Progenitor cell of endocrine pancreas (in vitro differentiated cells): ENCODE measurements at regions not wholly inside any gene's neighbourhood (a gene's known extent, or its start where the extent isn't known, plus 50 kb on each side); places are given as distances from the start of the nearest gene placed in this dataset.

Experiments used
- DNase-seq: peaks from one replicate; pipeline ENCODE4 v3.0.0; 2021; ENCODE audit warnings: low spot score; ENCODE audit not compliant: unreplicated experiment
- H3K27ac Mint-ChIP-seq: 2 replicates; pipeline ENCODE4 v1.8.0; 2021; ENCODE audit warnings: mild to moderate bottlenecking, moderate library complexity, mixed read lengths
- H3K27me3 Mint-ChIP-seq: 2 replicates; pipeline ENCODE4 v1.8.0; 2021; ENCODE audit warnings: mixed read lengths
- H3K36me3 Mint-ChIP-seq: 2 replicates; pipeline ENCODE4 v1.8.0; 2022; ENCODE audit warnings: mixed read lengths; ENCODE audit not compliant: insufficient read depth
- H3K4me1 Mint-ChIP-seq: 2 replicates; pipeline ENCODE4 v1.8.0; 2021; ENCODE audit warnings: low read depth, mixed read lengths
- H3K4me3 Mint-ChIP-seq: 2 replicates; pipeline ENCODE4 v1.8.0; 2021; ENCODE audit warnings: low read depth, mild to moderate bottlenecking, moderate library complexity, mixed read lengths
- H3K9me3 Mint-ChIP-seq: 2 replicates; pipeline ENCODE4 v1.8.0; 2021; ENCODE audit warnings: low read depth, mixed read lengths
- CTCF ChIP-seq: fragments of 200-600 bp; sonication (generic); IDR thresholded peaks from one replicate; pipeline ENCODE4 v1.5.0; 2021; ENCODE audit warnings: antibody characterized with exemption, mild to moderate bottlenecking; ENCODE audit not compliant: unreplicated experiment

- no peak for DNase-seq
- Mint-ChIP-seq H3K27ac (no peak overlapping the region), H3K4me3 (no peak overlapping the region), H3K4me1 (peaks cover 7% of the 10 kb centered on the region), H3K36me3 (no peaks in the 10 kb centered on the region), H3K27me3 (no peaks in the 10 kb centered on the region), H3K9me3 (no peaks in the 10 kb centered on the region)
- no peak for TF ChIP-seq CTCF
Measured at GRCh38 chr4:158008551-158009218, 164.1 kb downstream of the GASK1B start.

- DNase-seq = no peak
- no peaks in the 10 kb centered on the region for H3K9me3 Mint-ChIP-seq
- H3K4me1 Mint-ChIP-seq = peaks cover 9% of the 10 kb centered on the region
- H3K36me3 Mint-ChIP-seq = no peaks in the 10 kb centered on the region
- no peak overlapping the region for H3K27ac Mint-ChIP-seq
- H3K27me3 Mint-ChIP-seq = no peaks in the 10 kb centered on the region
- no peak overlapping the region for H3K4me3 Mint-ChIP-seq
- no peak for TF ChIP-seq CTCF
Measured at GRCh38 chr4:158007566-158007965, 165.3 kb downstream of the GASK1B start.

- no peak for TF ChIP-seq CTCF
- Mint-ChIP-seq H3K27me3 (no peaks in the 10 kb centered on the region), H3K4me3 (no peak overlapping the region), H3K4me1 (peaks cover 13% of the 10 kb centered on the region), H3K9me3 (no peaks in the 10 kb centered on the region), H3K36me3 (no peaks in the 10 kb centered on the region), H3K27ac (no peak overlapping the region)
- no peak for DNase-seq
Measured at GRCh38 chr4:158006990-158007389, 165.8 kb downstream of the GASK1B start.

GRCh38 chr4:158005021-158005420 lies 167.8 kb downstream of the GASK1B start:
- Mint-ChIP-seq H3K9me3 (peaks cover 6% of the 10 kb centered on the region), H3K36me3 (no peaks in the 10 kb centered on the region), H3K27ac (no peak overlapping the region), H3K4me3 (no peak overlapping the region), H3K4me1 (peaks cover 22% of the 10 kb centered on the region), H3K27me3 (no peaks in the 10 kb centered on the region)
- no peak for DNase-seq
- no peak for TF ChIP-seq CTCF

DNA sequence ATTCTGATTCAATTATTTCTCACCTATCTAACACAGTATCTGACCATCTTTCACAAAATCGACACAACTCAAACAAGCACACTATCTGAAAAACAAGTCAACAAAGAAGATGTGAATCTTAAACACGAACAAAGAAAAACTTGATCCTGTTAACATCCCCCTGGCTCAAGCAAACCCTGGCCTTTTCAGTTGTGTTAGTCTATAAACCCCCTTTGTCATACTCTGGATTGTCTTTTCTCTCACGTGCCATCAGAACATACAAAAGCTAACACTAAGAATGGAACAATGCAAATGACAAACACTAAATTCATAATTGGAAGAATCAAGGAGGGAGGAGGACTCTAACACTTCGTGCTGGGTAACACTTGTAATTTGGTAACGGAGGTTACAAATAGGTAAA lies 168.7 kb downstream of the GASK1B start:
- H3K36me3 Mint-ChIP-seq = no peaks in the 10 kb centered on the region
- peaks cover 26% of the 10 kb centered on the region for H3K4me1 Mint-ChIP-seq
- H3K27me3 Mint-ChIP-seq = no peaks in the 10 kb centered on the region
- H3K27ac Mint-ChIP-seq = no peak overlapping the region
- no peak for DNase-seq
- TF ChIP-seq CTCF = no peak
- no peak overlapping the region for H3K4me3 Mint-ChIP-seq
- H3K9me3 Mint-ChIP-seq = peaks cover 6% of the 10 kb centered on the region
